C4-2B (cell line): ENCODE measurements at regions not wholly inside any gene's neighbourhood (a gene's known extent, or its start where the extent isn't known, plus 50 kb on each side); places are given as distances from the start of the nearest gene placed in this dataset.

Experiments used
- H3K27ac ChIP-seq: fragments of 450-650 bp; 2 replicates; pipeline ENCODE4 v1.5.1; 2017
- ZFX ChIP-seq: fragments of 450-650 bp; IDR thresholded peaks from 2 replicates; pipeline ENCODE4 v1.6.1; 2017
- TF ChIP-seq, protein P1 (sequence below): fragments of 450-650 bp; conservative IDR thresholded peaks from 2 replicates; pipeline ENCODE4 v1.5.1; 2017; ENCODE audit warnings: mild to moderate bottlenecking

DNA sequence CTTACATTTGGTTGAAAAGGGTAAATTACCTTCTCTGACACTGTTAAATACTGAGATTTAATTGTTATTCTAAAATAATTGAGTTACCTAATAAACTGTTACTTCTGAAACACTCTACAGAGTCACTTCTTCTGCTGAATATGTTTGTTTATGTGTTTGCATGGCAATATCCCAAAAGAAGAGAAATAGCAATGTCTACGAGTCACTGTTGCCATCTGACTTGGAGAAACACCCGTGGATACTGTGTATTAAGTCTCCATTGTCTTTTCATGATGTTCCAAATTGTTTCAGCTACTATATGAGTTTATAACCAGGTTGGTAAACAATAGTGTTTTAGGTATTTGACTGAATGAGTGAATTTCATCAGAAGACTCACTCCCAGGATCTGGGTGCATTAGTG, 754.2 kb upstream of the ID2 start:
- no peak overlapping the region for H3K27ac ChIP-seq
- TF ChIP-seq ZFX, result no peak
- TF ChIP-seq, protein P1, sequence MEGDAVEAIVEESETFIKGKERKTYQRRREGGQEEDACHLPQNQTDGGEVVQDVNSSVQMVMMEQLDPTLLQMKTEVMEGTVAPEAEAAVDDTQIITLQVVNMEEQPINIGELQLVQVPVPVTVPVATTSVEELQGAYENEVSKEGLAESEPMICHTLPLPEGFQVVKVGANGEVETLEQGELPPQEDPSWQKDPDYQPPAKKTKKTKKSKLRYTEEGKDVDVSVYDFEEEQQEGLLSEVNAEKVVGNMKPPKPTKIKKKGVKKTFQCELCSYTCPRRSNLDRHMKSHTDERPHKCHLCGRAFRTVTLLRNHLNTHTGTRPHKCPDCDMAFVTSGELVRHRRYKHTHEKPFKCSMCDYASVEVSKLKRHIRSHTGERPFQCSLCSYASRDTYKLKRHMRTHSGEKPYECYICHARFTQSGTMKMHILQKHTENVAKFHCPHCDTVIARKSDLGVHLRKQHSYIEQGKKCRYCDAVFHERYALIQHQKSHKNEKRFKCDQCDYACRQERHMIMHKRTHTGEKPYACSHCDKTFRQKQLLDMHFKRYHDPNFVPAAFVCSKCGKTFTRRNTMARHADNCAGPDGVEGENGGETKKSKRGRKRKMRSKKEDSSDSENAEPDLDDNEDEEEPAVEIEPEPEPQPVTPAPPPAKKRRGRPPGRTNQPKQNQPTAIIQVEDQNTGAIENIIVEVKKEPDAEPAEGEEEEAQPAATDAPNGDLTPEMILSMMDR, result no peak

DNA sequence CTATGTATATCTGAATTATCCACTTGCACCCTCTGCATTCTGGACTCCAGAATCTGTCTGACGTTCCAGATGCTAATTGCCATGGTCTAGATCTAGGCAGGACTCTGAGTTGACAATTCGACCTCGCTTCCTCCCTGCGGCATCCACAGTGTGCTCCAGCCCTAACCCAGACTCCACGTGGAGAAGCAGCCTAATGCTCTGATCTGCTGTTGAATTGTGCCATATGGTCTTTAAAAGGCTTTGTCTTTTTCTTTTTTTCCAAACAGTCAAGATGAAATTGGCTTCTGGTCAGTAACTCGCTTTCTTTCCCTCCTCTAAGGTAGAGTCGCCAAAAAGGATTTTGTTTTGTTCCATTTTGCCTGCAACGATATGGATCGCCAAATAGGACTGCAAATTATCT, 752.6 kb upstream of the ID2 start:
- TF ChIP-seq, protein P1, result no peak
- TF ChIP-seq ZFX, result no peak
- no peak overlapping the region for H3K27ac ChIP-seq

DNA sequence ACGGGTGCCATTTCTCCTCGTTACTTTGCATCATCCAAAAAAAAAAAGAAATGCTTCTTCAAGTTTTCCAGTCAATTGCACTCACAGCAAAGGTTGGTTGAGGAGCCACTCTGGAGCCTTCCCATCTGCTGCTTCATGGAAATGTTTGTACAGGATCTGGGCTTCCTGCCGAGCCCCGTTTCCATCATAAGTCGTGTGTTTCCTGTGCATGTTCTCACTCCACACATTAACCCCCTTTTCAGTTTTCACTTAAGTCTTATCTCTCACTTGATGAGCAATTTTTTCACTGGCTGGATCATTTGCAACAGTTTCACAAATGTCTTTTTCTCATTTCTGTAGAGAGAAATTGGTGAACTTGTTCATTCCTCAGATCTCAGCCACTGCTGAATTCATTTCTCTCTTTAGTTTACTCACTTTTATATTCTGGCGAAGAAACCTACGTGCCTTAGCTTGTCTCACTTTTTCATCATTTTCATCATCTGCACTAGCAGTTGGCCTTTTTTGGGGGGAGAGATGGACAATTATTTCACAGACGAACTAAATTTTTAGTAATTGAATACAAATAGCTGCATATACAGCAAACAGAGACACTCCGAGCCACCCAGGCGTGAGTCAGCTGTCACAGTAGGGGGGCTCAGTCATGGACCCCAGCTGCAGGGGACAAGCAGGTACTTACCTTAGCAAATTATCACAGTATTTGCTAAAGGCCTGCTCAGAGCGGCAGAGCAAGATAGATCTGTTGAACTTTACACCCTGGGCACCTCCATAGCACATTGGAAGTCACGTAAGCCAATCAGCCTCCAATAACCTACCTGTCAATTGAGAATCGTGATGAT, 750.8 kb upstream of the ID2 start:
- H3K27ac ChIP-seq, result no peak overlapping the region
- TF ChIP-seq ZFX, result no peak
- TF ChIP-seq, protein P1, result no peak

DNA sequence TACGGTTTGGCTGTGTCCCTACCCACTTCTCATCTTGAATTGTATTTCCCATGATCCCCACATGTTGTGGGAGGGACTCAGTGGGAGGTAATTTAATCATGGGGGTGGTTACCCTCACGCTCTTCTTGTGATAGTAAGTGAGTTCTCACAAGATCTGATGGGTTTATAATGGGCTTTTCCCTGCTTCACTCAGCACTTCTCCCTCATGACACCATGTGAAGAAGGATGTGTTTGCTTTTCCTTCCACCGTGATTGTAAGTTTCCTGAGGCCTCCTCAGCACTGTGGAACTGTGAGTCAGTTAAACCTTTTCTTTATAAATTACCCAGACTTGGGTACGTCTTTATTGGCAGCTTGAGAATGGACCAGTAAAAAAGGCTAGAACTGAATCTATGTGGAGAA, 750.0 kb upstream of the ID2 start:
- TF ChIP-seq, protein P1, result no peak
- no peak for TF ChIP-seq ZFX
- no peak overlapping the region for H3K27ac ChIP-seq

DNA sequence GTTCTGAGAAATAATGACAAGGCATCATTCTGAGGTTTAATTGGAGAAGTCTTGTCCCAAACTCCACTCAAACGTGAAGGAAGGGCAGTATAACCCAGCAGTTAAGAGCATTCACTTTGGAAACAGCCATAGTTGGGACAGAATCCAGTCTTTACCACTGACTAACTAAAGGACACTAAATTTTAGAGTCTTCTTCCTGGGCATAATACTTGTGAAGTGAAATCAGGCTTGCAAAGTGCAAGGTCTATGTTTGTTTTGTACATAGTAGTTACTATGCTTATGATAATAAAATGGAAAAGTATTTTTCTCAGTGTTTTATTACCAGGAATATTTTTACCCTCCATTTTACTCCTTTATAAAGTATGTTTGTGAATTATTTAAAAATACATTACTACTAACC, 748.2 kb upstream of the ID2 start:
- TF ChIP-seq ZFX, result no peak
- TF ChIP-seq, protein P1, result no peak
- no peak overlapping the region for H3K27ac ChIP-seq

GRCh38 chr2:7934476-7934875, 747.4 kb upstream of the ID2 start:
- TF ChIP-seq, protein P1, result no peak
- no peak for TF ChIP-seq ZFX
- no peak overlapping the region for H3K27ac ChIP-seq

DNA sequence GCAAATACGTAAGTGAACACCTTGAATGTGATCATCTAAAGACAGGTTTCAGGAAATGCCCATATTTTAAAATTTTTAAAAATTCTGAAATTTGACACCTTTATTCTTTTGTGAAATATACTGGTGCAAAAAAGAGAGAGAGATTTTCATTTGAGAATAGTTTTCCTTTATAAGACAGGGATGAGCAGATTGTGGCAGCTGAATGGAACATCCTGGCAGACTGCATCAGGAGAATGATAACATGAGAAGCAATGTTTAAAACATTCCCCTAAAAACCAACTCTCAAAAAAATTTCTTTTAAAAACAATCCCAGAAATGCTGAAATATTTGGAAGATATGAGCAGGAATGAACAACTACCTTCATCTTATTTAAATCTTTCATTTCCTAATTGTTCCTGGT, 744.8 kb upstream of the ID2 start:
- no peak overlapping the region for H3K27ac ChIP-seq
- TF ChIP-seq, protein P1, result no peak
- no peak for TF ChIP-seq ZFX
